Osteocyte (in vitro differentiated cells): ENCODE measurements at regions not wholly inside any gene's neighbourhood (a gene's known extent, or its start where the extent isn't known, plus 50 kb on each side); places are given as distances from the start of the nearest gene placed in this dataset.
"Not testable (repeated sequence)": the region's sequence is repeated elsewhere in the genome, so short reads cannot be mapped to it uniquely, and the experiment has no call there.

Source experiments
- DNase-seq: peaks from one replicate; pipeline ENCODE4 v3.0.0; 2021; ENCODE audit warnings: mixed read lengths; ENCODE audit not compliant: unreplicated experiment; ENCODE audit errors: extremely low spot score
- H3K27ac Mint-ChIP-seq: one replicate; pipeline ENCODE4 v1.8.0; 2021; ENCODE audit warnings: mild to moderate bottlenecking, mixed read lengths; ENCODE audit not compliant: unreplicated experiment
- H3K27me3 Mint-ChIP-seq: one replicate; pipeline ENCODE4 v1.8.0; 2021; ENCODE audit warnings: mixed read lengths; ENCODE audit not compliant: unreplicated experiment
- H3K36me3 Mint-ChIP-seq: one replicate; pipeline ENCODE4 v1.8.0; 2021; ENCODE audit warnings: mixed read lengths; ENCODE audit not compliant: unreplicated experiment
- H3K4me1 Mint-ChIP-seq: one replicate; pipeline ENCODE4 v1.8.0; 2021; ENCODE audit warnings: mixed read lengths; ENCODE audit not compliant: unreplicated experiment
- H3K4me3 Mint-ChIP-seq: one replicate; pipeline ENCODE4 v1.8.0; 2021; ENCODE audit warnings: mild to moderate bottlenecking, moderate library complexity, mixed read lengths; ENCODE audit not compliant: unreplicated experiment
- H3K9me3 Mint-ChIP-seq: one replicate; pipeline ENCODE4 v1.8.0; 2021; ENCODE audit warnings: mixed read lengths; ENCODE audit not compliant: unreplicated experiment
- TF ChIP-seq, protein P1 (sequence below): fragments of 200-600 bp; sonication (generic); IDR thresholded peaks from 2 replicates; pipeline ENCODE4 v1.5.0; 2021; ENCODE audit warnings: antibody characterized with exemption, mild to moderate bottlenecking, moderate library complexity

- no peak overlapping the region for H3K27ac Mint-ChIP-seq
- H3K4me1 Mint-ChIP-seq: peaks cover 7% of the 10 kb centered on the region
- peaks cover 25% of the 10 kb centered on the region for H3K27me3 Mint-ChIP-seq
- TF ChIP-seq, protein P1, sequence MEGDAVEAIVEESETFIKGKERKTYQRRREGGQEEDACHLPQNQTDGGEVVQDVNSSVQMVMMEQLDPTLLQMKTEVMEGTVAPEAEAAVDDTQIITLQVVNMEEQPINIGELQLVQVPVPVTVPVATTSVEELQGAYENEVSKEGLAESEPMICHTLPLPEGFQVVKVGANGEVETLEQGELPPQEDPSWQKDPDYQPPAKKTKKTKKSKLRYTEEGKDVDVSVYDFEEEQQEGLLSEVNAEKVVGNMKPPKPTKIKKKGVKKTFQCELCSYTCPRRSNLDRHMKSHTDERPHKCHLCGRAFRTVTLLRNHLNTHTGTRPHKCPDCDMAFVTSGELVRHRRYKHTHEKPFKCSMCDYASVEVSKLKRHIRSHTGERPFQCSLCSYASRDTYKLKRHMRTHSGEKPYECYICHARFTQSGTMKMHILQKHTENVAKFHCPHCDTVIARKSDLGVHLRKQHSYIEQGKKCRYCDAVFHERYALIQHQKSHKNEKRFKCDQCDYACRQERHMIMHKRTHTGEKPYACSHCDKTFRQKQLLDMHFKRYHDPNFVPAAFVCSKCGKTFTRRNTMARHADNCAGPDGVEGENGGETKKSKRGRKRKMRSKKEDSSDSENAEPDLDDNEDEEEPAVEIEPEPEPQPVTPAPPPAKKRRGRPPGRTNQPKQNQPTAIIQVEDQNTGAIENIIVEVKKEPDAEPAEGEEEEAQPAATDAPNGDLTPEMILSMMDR: no peak
- no peak overlapping the region for H3K4me3 Mint-ChIP-seq
- no peaks in the 10 kb centered on the region for H3K9me3 Mint-ChIP-seq
- no peak for DNase-seq
- H3K36me3 Mint-ChIP-seq: no peaks in the 10 kb centered on the region
Observed at GRCh38 chr4:38534344-38535045, 129.5 kb upstream of the KLF3 start.

GRCh38 chr4:38535071-38535470 lies 128.9 kb upstream of the KLF3 start:
- not testable (repeated sequence) for H3K27ac Mint-ChIP-seq, H3K4me3 Mint-ChIP-seq, H3K4me1 Mint-ChIP-seq, H3K36me3 Mint-ChIP-seq, H3K9me3 Mint-ChIP-seq, DNase-seq
- peaks cover 29% of the 10 kb centered on the region for H3K27me3 Mint-ChIP-seq

GRCh38 chr4:38535717-38536116 lies 128.3 kb upstream of the KLF3 start:
- no peak for DNase-seq
- H3K27me3 Mint-ChIP-seq: peaks cover 29% of the 10 kb centered on the region
- peaks cover 7% of the 10 kb centered on the region for H3K4me1 Mint-ChIP-seq
- no peak overlapping the region for H3K4me3 Mint-ChIP-seq
- no peaks in the 10 kb centered on the region for H3K36me3 Mint-ChIP-seq
- TF ChIP-seq, protein P1: no peak
- H3K27ac Mint-ChIP-seq: no peak overlapping the region
- no peaks in the 10 kb centered on the region for H3K9me3 Mint-ChIP-seq

DNA sequence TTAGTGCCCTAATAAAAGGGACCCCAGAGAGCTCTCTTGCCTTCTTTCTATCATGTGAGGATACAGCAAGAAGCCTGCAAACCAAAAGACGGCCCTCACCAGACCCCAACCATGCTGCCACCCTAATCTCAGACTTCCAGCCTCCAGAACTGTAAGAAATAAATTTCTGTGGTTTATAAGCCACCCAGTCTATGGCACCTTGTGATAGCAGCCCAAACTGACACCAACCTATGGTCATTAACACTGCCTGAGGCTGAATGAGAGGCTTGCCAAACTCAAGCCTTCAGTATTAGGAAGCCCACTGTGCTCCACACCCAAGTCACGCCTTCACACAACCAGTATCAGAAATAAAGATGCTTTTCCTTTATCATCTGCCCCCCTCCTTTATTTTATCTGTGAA lies 127.3 kb upstream of the KLF3 start:
- Mint-ChIP-seq H3K4me3 (no peak overlapping the region), H3K27me3 (peaks cover 34% of the 10 kb centered on the region), H3K4me1 (no peaks in the 10 kb centered on the region), H3K27ac (no peak overlapping the region), H3K36me3 (no peaks in the 10 kb centered on the region), H3K9me3 (no peaks in the 10 kb centered on the region)
- TF ChIP-seq, protein P1: no peak
- no peak for DNase-seq

DNA sequence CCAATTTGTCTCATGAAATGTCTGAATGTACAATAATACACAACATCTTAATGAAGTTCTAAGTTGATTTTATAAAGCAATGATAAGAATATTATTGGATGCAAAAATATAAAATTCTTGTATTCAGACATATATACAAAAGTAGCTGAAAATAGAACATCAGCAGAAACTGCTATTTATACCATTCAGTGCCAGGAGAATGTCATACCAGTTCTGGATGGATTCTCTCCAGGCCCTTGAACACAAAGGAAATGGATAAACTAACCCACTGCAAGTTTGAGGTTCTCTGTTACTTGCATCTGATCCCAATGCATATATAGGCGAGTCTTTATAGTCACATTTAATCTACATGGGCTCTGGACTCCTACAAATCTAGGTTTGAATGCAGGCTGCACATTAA lies 126.3 kb upstream of the KLF3 start:
- Mint-ChIP-seq H3K4me3 (no peak overlapping the region), H3K9me3 (no peaks in the 10 kb centered on the region), H3K27me3 (peaks cover 36% of the 10 kb centered on the region), H3K36me3 (no peaks in the 10 kb centered on the region), H3K4me1 (no peaks in the 10 kb centered on the region), H3K27ac (no peak overlapping the region)
- TF ChIP-seq, protein P1: no peak
- no peak for DNase-seq
